ENCODE measurements at regions not wholly inside any gene's neighbourhood (a gene's known extent, or its start where the extent isn't known, plus 50 kb on each side); places are given as distances from the start of the nearest gene placed in this dataset.
"Not testable (repeated sequence)": the region's sequence is repeated elsewhere in the genome, so short reads cannot be mapped to it uniquely, and the experiment has no call there.

GRCh38 chrY:12496007-12496406 is 205.0 kb upstream of the USP9Y start:
- H3K27ac Mint-ChIP-seq = no peak overlapping the region
- no peak overlapping the region for H3K4me3 Mint-ChIP-seq
- ChIA-PET CTCF (no interaction called here), POLR2A (no interaction called here)
- no peaks in the 10 kb centered on the region for H3K36me3 Mint-ChIP-seq (ENCODE audit: low read depth)
- no peaks in the 10 kb centered on the region for H3K4me1 Mint-ChIP-seq
- H3K9me3 Mint-ChIP-seq = no peaks in the 10 kb centered on the region
- no peak for DNase-seq
- no peaks in the 10 kb centered on the region for H3K27me3 Mint-ChIP-seq

DNA sequence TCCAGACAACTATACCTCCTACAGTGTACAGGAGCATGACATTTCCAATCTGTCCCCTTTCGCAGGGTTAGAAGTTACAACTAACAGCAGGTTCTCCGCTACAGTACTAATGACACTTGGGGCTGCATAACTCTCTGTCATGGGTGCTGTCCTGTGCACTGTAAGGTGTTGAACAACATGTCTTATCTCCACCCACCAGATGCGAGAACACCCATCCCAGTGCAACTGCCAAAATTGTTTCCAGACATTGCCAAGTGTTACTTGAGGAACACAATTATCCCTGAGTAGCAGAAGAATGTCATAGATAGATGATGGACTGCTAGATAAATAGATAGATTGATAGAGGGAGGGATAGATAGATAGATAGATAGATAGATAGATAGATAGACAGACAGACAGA is 200.9 kb upstream of the USP9Y start:
- DNase-seq = no peak
- Mint-ChIP-seq H3K4me3 (no peak overlapping the region), H3K36me3 (ENCODE audit: low read depth) (no peaks in the 10 kb centered on the region), H3K27ac (no peak overlapping the region), H3K4me1 (no peaks in the 10 kb centered on the region), H3K27me3 (no peaks in the 10 kb centered on the region), H3K9me3 (no peaks in the 10 kb centered on the region)
- ChIA-PET POLR2A (no interaction called here), CTCF (no interaction called here)

DNA sequence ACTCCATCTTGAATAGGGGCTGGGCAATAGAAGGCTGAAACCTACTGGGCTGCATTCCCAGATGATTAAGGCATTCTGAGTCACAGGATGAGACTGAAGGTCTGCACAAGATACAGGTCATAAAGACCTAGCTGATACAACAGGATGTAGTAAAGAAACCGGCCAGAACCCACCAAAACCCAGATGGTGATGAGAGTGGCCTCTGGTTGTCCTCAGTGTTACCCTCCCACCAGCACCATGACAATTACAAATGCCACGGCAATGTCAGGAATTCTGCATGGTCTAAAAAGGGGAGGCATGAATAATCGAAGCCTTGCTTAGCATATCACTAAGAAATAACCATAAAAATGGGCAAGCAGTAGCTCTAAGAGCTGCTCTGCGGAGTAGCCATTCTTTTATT is 197.0 kb upstream of the USP9Y start:
- H3K9me3 Mint-ChIP-seq; H3K4me3 Mint-ChIP-seq; H3K27me3 Mint-ChIP-seq; H3K27ac Mint-ChIP-seq; POLR2A ChIA-PET; DNase-seq; H3K36me3 Mint-ChIP-seq (ENCODE audit: low read depth); CTCF ChIA-PET; H3K4me1 Mint-ChIP-seq: not testable (repeated sequence)

GRCh38 chrY:12517338-12517737 is 183.7 kb upstream of the USP9Y start:
- CTCF ChIA-PET = no interaction called here
- no peak overlapping the region for H3K4me3 Mint-ChIP-seq

GRCh38 chrY:12525206-12525605 is 175.8 kb upstream of the USP9Y start:
- Mint-ChIP-seq H3K4me3 (no peak overlapping the region), H3K9me3 (no peaks in the 10 kb centered on the region), H3K36me3 (ENCODE audit: low read depth) (no peaks in the 10 kb centered on the region), H3K27ac (no peak overlapping the region), H3K27me3 (no peaks in the 10 kb centered on the region), H3K4me1 (no peaks in the 10 kb centered on the region)
- ChIA-PET CTCF (no interaction called here), POLR2A (no interaction called here)
- no peak for DNase-seq

More at GRCh38 chrY:12517338-12517737, 183.7 kb upstream of the USP9Y start:
- Mint-ChIP-seq H3K4me1 (no peaks in the 10 kb centered on the region), H3K27me3 (no peaks in the 10 kb centered on the region), H3K36me3 (ENCODE audit: low read depth) (no peaks in the 10 kb centered on the region), H3K27ac (no peak overlapping the region), H3K9me3 (no peaks in the 10 kb centered on the region)
- POLR2A ChIA-PET = no interaction called here
- no peak for DNase-seq

DNA sequence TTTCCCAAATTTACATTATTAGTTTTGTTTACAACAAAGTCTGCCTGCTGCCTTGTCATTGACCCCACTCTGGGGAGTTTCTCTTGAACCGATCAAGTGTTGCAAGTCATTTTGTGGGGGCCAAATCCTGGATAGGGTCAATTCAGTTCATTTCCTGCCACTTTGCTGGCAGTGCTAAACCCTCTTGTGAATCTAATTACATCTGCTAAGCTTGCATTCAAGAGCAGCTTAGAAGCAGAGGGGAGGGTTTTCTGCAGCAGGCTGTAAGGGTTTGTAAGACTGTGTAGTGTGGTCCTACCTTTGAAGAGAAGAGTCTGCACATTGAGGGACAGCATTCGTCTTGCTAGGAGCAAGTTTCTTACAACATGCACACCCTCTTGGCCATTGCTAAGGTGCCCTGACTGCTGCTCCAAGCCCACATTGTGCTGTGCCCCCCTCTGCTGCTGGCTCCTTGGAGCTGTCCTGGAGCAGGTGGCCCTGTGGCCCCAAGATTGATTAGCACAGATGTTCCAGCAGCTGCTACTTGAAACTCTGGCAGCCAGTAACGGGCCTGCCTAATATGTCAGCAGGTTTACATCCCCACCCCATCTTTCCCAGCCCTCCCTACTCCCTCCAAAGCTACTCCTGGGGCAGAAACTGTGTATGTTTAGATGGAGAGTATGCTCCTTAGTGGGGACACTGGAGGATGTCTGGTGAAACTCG is 174.5 kb upstream of the USP9Y start:
- Mint-ChIP-seq H3K36me3 (ENCODE audit: low read depth) (no peaks in the 10 kb centered on the region), H3K4me3 (no peak overlapping the region), H3K27me3 (no peaks in the 10 kb centered on the region), H3K27ac (no peak overlapping the region), H3K4me1 (no peaks in the 10 kb centered on the region), H3K9me3 (no peaks in the 10 kb centered on the region)
- CTCF ChIA-PET = no interaction called here
- POLR2A ChIA-PET = no interaction called here
- DNase-seq = no peak

DNA sequence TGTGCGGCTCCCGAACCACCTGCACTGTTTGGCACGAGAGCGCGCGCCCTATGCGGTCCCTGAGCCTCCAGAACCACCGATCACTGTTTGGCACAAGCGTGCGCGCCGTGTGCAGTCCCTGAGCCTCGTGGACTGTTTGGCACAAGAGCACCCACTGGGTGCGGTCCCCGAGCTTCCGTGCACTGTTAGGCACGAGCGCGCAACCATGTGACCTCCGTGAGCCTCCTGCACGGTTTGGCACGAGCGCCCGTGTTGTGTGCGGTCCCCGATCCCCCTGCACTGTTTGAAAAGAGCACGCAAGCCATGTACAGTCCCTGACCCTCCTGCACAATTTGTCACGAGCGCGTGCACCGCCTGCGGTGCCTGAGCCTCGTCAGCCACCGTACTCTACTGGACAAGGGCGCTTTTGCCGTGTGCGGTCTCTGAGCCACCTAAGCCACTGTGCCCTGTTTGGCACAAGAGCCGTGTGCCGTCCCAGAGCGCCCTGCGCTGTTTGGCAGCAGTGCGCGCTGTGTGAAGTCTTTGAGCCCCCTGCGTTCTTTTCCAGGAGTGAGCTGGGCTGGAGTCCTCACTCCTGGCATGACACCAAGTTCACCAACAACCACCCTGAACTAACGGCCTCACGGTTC is 163.7 kb upstream of the USP9Y start:
- no peak for DNase-seq
- Mint-ChIP-seq H3K27ac (no peak overlapping the region), H3K4me1 (no peaks in the 10 kb centered on the region), H3K36me3 (ENCODE audit: low read depth) (no peaks in the 10 kb centered on the region), H3K27me3 (peaks cover 3% of the 10 kb centered on the region), H3K4me3 (no peak overlapping the region), H3K9me3 (no peaks in the 10 kb centered on the region)
- CTCF ChIA-PET = no interaction called here
- POLR2A ChIA-PET = no interaction called here

GRCh38 chrY:12546746-12547420 is 154.1 kb upstream of the USP9Y start:
- H3K9me3 Mint-ChIP-seq = no peaks in the 10 kb centered on the region
- H3K27ac Mint-ChIP-seq = no peak overlapping the region
- CTCF ChIA-PET = no interaction called here
- H3K27me3 Mint-ChIP-seq = no peaks in the 10 kb centered on the region
- DNase-seq = no peak
- H3K36me3 Mint-ChIP-seq (ENCODE audit: low read depth) = no peaks in the 10 kb centered on the region
- no peaks in the 10 kb centered on the region for H3K4me1 Mint-ChIP-seq
- POLR2A ChIA-PET = no interaction called here
- H3K4me3 Mint-ChIP-seq = no peak overlapping the region

DNA sequence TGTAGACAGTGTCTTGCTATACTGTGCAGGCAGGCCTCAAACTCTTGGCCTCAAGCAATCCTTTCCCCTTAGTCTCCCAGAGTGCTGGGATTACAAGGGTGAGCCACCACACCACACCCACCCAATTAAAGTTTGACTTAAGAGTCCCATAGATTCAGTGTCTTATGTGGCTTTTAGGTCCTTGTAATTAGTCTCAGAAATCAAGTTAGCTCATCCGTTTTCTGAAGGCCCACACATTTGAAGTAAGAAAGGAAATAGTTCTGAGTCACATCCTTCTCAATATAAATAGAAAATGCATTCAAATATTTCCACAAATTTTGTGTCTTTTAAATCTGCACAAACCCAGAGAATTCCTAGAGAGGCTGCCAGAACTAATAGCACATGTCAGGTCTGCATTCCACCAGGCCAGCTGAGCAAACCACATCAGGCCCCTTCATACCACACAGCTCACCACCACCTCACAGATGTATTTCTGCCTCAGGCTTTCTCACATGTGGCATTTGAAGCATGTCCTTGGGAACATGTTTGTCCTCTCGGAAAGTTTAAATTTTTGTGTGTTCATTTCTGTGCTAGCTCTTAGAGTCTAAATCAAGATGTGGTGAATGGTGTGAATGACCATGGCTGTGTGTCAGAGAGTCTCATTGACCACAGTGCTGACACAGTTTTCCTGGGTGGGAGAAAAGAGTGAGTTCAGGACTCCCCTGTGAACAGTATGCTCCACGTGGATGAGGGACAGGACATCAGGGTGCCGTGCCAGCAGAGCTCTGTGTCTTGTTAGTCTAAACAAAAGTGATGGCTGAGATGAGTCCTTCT is 148.4 kb upstream of the USP9Y start:
- CTCF ChIA-PET = no interaction called here
- Mint-ChIP-seq H3K27me3 (no peaks in the 10 kb centered on the region), H3K4me3 (no peak overlapping the region), H3K9me3 (no peaks in the 10 kb centered on the region), H3K4me1 (peaks cover 16% of the 10 kb centered on the region), H3K27ac (peak overlapping the region; percentile 23), H3K36me3 (ENCODE audit: low read depth) (no peaks in the 10 kb centered on the region)
- DNase-seq = no peak
- POLR2A ChIA-PET = no interaction called here

DNA sequence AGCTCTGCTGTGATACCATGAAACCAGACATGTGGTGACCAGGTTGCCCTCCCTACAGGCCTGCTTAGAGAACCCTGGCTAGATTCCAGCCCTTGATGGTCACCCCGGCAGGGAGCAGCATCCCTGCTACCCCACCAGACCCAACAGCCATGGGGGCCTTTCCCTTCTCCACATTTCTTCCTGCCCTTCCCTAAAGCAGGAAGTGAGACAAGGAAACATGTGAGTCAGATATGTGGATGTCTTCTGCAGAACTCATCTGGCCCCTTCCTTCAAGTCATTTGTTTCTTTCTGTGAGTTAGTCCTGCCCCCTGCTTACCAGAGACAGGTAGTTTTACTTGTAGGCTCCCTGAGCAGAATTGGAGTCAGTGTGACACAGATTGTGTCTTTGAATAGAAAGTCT is 147.1 kb upstream of the USP9Y start:
- H3K27ac Mint-ChIP-seq = no peak overlapping the region
- H3K27me3 Mint-ChIP-seq = no peaks in the 10 kb centered on the region
- DNase-seq = no peak
- H3K36me3 Mint-ChIP-seq (ENCODE audit: low read depth) = no peaks in the 10 kb centered on the region
- POLR2A ChIA-PET = no interaction called here
- H3K4me1 Mint-ChIP-seq = peaks cover 21% of the 10 kb centered on the region
- H3K4me3 Mint-ChIP-seq = no peak overlapping the region
- CTCF ChIA-PET = no interaction called here
- no peaks in the 10 kb centered on the region for H3K9me3 Mint-ChIP-seq

DNA sequence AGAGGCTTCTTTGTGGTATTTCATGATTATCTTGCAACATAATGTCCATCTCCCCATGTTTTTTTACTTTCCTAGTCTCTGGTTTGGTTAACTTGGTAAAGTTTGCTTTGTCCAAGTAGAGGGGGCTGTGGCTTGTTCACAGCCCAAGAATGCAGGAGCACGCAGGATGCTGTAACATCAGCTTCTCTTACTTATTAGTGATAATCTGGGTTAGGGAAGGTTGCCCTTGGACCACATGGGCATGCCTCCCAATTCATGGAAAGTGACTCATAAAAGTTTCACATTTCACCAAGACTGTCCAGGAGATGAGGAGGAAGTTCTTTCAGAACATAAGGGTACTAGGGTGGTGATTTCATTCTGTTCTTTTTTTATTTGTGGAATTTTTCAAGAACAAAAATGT is 146.0 kb upstream of the USP9Y start:
- Mint-ChIP-seq H3K27me3 (no peaks in the 10 kb centered on the region), H3K36me3 (ENCODE audit: low read depth) (no peaks in the 10 kb centered on the region), H3K27ac (no peak overlapping the region), H3K4me3 (no peak overlapping the region), H3K9me3 (peaks cover 1% of the 10 kb centered on the region), H3K4me1 (peaks cover 25% of the 10 kb centered on the region)
- CTCF ChIA-PET = no interaction called here
- no peak for DNase-seq
- POLR2A ChIA-PET = no interaction called here

DNA sequence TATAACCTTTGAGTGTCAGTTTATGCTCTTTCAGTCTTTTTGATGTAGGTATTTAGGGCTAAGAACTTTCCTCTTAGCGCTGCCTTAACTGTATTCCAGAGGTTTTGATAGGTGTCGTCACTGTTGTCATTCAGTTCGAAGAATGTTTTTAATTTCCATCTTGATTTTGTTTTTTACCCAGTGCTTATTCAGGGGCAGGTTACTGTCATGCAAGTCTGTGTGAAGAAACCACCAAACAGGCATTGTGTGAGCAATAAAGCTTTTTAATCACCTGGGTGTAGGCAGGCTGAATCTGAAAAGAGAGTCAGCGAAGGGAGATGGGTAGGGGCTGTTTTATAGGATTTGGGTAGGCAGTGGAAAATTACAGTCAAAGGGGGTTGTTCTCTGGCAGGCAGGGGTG is 142.0 kb upstream of the USP9Y start:
- no peak overlapping the region for H3K4me3 Mint-ChIP-seq
- CTCF ChIA-PET = no interaction called here
- peaks cover 12% of the 10 kb centered on the region for H3K4me1 Mint-ChIP-seq
- peaks cover 23% of the 10 kb centered on the region for H3K9me3 Mint-ChIP-seq
- no peaks in the 10 kb centered on the region for H3K36me3 Mint-ChIP-seq (ENCODE audit: low read depth)
- DNase-seq = no peak
- POLR2A ChIA-PET = no interaction called here
- H3K27me3 Mint-ChIP-seq = no peaks in the 10 kb centered on the region
- no peak overlapping the region for H3K27ac Mint-ChIP-seq

DNA sequence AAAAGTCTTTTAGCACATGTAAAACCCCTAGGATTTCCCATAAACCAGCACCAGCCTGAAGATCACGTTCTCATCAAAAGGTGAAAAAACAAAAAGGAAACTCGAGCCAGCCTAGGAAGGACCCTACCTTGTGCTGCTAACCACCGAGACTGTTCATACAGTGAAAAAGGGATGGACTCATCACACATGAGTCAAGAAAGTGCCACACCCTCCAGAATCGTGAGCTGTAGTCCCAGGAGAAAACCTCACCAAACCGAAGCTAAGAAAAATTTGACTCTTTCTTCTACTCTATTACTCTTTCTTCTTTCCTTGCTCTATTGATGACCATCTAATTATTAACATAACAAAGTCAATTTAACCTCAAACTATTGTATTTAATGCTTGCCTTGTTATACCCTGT is 124.8 kb upstream of the USP9Y start:
- no peaks in the 10 kb centered on the region for H3K36me3 Mint-ChIP-seq (ENCODE audit: low read depth)
- DNase-seq = no peak
- no peaks in the 10 kb centered on the region for H3K9me3 Mint-ChIP-seq
- H3K4me3 Mint-ChIP-seq = no peak overlapping the region
- no peaks in the 10 kb centered on the region for H3K4me1 Mint-ChIP-seq
- no peak overlapping the region for H3K27ac Mint-ChIP-seq
- CTCF ChIA-PET = no interaction called here
- POLR2A ChIA-PET = no interaction called here
- no peaks in the 10 kb centered on the region for H3K27me3 Mint-ChIP-seq
